ENCODE measurements at regions not wholly inside any gene's neighbourhood (a gene's known extent, or its start where the extent isn't known, plus 50 kb on each side); places are given as distances from the start of the nearest gene placed in this dataset.

GRCh38 chr13:47112903-47113299 is 216.0 kb upstream of the HTR2A start:
- DNase-seq (ENCODE audit: low read depth, low spot score) (no peak), FAIRE-seq (no peak)
- Histone ChIP-seq H3K36me3 (ENCODE audit: control insufficient read depth in 2 of 2, extremely low read depth in 1 of 2, insufficient read depth in 2 of 2, low read length in 2 of 2) (no peaks in the 10 kb centered on the region), H3K4me1 (ENCODE audit: control insufficient read depth, extremely low read depth, insufficient read depth, low read length) (no peaks in the 10 kb centered on the region), H3K4me3 (replicated peaks in 1 of 3; ENCODE audit: insufficient read depth in 1 of 3, low read depth in 1 of 3, low read length in 3 of 3) (no peak overlapping the region), H3K79me2 (ENCODE audit: control insufficient read depth, insufficient read depth, low read length) (no peaks in the 10 kb centered on the region), H3K27me3 (ENCODE audit: control insufficient read depth in 2 of 2, insufficient read depth in 2 of 2, low read length in 2 of 2) (no peaks in the 10 kb centered on the region), H3K9me1 (replicated peaks; ENCODE audit: control insufficient read depth, extremely low read depth, insufficient read depth, low read length) (no peaks in the 10 kb centered on the region), H3K27ac (ENCODE audit: insufficient read depth, low read depth, low read length) (no peak overlapping the region), H3K9me3 (replicated peaks; ENCODE audit: control insufficient read depth, insufficient read depth, low read length) (peaks cover 5% of the 10 kb centered on the region), H2AFZ (ENCODE audit: low read depth, low read length) (no peak overlapping the region), H3K4me2 (ENCODE audit: insufficient read depth, low read length) (no peak overlapping the region), H4K20me1 (replicated peaks; ENCODE audit: control insufficient read depth, extremely low read depth, insufficient read depth, low read length) (no peaks in the 10 kb centered on the region), H3K9ac (replicated peaks; ENCODE audit: extremely low read depth, insufficient read depth, low read length) (no peak overlapping the region)
- BruUV-seq (replicated peaks) = no TSS peak
- dilution Hi-C loops (cut with MboI; ENCODE audit: extremely low pct_ligation_motif_present, low sequenced_read_pairs) (no loop called here), intact Hi-C loops (cut with micrococcal nuclease) (no loop called here)
- no peak for TF ChIP-seq POLR2A (IDR thresholded peaks at IDR 0.05; ENCODE audit: low read depth, low read length)
- TF ChIP-seq POLR2AphosphoS5 (IDR thresholded peaks at IDR 0.05; ENCODE audit: insufficient read depth, low read depth, low read length) = no peak
- TF ChIP-seq EZH2 (IDR thresholded peaks at IDR 0.05; ENCODE audit: borderline replicate concordance, low read depth, low read length, severe bottlenecking) = no peak
- no peak for TF ChIP-seq JUN (IDR thresholded peaks at IDR 0.05; ENCODE audit: borderline replicate concordance, insufficient read depth, insufficient read length, low read depth)
- TF ChIP-seq GATA2 (IDR thresholded peaks at IDR 0.05; ENCODE audit: insufficient read depth, insufficient read length, low read depth, low read length) = no peak
- no peak for TF ChIP-seq MAX (IDR thresholded peaks at IDR 0.05; ENCODE audit: insufficient read depth, insufficient read length)
- TF ChIP-seq FOS (IDR thresholded peaks at IDR 0.05; ENCODE audit: borderline replicate concordance, insufficient read depth, low read length) = no peak
- TF ChIP-seq MYC (IDR thresholded peaks at IDR 0.05; ENCODE audit: low read depth, low read length) = no peak
- TF ChIP-seq CTCF (IDR thresholded peaks at IDR 0.05; ENCODE audit: extremely low read depth in 1 of 2, insufficient read depth in 1 of 2, low read depth in 1 of 2, low read length in 2 of 2) = no peak
- ChIA-PET CTCF (no interaction called here), POLR2A (no interaction called here)
